Breast epithelium (tissue), 3 donors: ENCODE measurements at regions not wholly inside any gene's neighbourhood (a gene's known extent, or its start where the extent isn't known, plus 50 kb on each side); places are given as distances from the start of the nearest gene placed in this dataset.

Experiments used
- CTCF ChIP-seq, 3 donors: fragments of 450-650 bp; IDR thresholded peaks; one replicate each; pipeline ENCODE4 v1.5.1; 2016 to 2017; ENCODE audit warnings: antibody characterized with exemption in 3 of 3, mild to moderate bottlenecking in 3 of 3, moderate library complexity in 3 of 3
- POLR2A ChIP-seq: fragments of 450-650 bp; IDR thresholded peaks from one replicate; pipeline ENCODE4 v1.6.1; 2016; ENCODE audit warnings: antibody characterized with exemption, mild to moderate bottlenecking, moderate library complexity
- POLR2AphosphoS5 ChIP-seq, 3 donors: sonication (generic); formaldehyde crosslinking; IDR thresholded peaks; one replicate each; pipeline ENCODE4 v1.6.1; 2017; ENCODE audit warnings: antibody characterized with exemption in 3 of 3

GRCh38 chr1:57594002-57594401, 170.1 kb upstream of the DAB1 start:
- TF ChIP-seq CTCF (IDR thresholded peaks at IDR 0.05) (no peak), POLR2A (no peak), POLR2AphosphoS5 (IDR thresholded peaks at IDR 0.05) (no peak)
